Fibroblast of skin of right quadriceps (primary cell): ENCODE measurements at regions not wholly inside any gene's neighbourhood (a gene's known extent, or its start where the extent isn't known, plus 50 kb on each side); places are given as distances from the start of the nearest gene placed in this dataset.
"Not testable (repeated sequence)": the region's sequence is repeated elsewhere in the genome, so short reads cannot be mapped to it uniquely, and the experiment has no call there.

Source experiments
- DNase-seq: peaks from one replicate; pipeline ENCODE4 v3.0.0-alpha.2; 2013

DNA sequence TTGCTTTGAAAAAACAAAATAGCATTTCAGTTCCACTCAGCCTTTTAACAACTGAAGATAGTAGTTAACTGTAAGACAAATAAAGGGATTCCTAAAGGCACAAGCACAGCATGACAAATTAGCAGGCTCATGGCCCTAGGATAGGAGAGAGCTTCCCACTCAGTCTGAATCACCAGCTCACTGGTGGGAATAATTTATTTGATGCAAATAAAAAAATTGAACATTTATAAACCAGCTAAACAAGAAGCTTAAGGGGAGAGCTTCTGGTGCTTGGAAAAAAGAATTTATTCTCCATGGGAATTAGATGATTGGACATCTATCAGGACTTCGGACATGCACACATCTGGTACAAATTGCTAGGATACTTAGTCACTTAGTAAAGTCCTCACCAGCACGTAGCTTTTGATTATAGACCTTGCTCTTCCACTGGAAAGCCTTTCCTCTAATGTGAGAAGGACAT, 294.1 kb upstream of the TNC start:
- DNase-seq, result peak; percentile 88

DNA sequence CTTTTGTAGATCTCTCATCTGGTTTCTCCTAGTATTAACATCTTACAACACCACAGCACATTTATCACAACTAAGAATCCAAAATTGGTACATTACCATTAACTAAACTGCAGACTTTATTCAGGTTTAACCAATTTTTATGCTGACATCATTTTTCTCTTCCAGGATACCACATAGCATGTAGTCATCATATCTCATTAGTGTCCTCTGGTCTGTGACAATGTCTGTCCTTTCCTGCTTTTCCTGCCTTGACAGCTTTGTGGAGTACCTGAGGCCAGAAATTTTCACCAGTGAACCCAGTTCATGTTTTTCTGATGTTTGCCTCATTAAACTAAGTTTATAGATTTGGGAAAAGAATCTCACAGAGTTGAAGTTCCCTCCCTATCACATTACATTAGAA, 294.7 kb upstream of the TNC start:
- no peak for DNase-seq

DNA sequence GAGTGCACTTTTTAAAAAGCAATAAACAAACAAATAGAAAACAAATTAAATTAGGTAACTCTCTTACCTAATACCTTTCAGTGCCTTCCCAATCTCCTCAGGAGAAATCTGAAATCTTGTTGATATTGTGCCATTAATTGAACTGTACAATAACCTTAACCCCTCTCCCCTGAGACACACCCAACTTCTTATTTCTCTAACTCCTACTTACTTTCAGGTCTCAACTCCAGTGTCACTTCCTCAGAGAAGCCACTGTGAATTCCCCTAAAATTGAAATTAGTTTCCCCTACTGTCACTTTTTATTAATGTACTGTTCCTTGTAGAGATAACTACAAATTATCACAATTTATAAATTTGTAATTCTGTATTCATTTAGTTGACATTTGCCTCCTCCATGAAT, 295.3 kb upstream of the TNC start:
- DNase-seq, result no peak

DNA sequence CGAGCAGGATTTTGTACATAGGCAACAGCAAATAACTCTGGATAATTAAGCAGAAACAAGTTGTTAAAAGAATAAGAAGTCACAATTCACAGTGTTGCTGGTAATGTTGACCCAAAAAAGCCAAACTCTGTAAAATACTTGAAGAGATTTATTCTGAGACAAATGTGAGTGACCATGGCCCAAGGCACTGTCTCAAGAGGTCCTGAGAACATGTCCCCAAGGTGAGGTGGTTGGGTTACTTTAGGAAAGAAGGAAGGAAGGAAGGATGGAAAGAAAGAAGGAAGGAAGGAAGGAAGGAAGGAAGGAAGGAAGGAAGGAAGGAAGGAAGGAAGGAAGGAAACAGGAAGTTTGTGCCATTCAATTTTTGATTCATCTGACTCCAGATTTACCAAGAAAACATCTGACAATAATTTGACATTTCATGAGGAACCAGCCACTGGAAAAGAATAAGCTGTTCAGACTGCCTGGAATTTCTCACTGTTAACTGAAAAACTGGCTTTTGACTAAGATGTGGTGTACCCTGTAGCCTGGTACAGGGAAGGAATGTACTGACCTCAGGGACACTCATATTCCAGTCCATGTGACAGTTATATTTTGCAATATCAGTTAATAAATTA, 295.9 kb upstream of the TNC start:
- no peak for DNase-seq

DNA sequence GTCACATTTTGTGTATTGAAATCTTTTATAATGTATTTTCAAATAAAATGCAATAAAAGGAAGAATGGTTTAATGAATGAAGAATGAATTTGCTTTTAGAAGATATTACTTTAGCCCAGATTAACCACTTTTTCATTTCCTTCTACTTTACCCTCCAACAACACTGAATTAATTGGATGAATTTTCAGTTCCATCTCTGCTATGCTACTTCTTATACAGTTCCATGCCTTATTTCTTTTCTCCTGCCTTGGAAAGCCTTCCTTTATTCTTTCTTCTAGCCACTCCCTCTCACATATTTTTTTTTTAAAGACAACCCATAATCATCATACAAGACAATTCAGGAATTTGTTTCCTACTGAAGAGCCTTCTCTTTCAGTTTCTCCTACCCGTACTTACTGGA, 296.6 kb upstream of the TNC start:
- DNase-seq, result no peak

DNA sequence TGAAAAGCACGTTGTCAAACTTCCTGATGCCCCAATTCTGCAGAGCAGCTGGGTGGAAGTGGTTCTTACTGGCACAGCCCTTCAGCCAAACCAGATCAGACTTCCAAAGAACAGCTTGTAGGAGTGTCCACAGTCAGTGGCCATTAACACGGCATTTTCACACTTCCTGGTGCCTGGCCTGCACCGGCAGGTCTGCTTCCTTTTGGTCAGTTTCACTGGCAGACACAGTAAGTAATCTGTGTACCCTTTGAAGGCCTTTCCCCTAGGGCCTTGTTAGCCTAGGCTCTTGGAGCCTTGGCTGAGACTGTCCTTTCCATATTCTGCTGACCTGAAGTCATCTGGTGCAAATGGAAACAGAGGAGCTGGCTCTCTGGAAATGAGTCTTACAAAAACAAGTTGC, 297.5 kb upstream of the TNC start:
- DNase-seq, result no peak

DNA sequence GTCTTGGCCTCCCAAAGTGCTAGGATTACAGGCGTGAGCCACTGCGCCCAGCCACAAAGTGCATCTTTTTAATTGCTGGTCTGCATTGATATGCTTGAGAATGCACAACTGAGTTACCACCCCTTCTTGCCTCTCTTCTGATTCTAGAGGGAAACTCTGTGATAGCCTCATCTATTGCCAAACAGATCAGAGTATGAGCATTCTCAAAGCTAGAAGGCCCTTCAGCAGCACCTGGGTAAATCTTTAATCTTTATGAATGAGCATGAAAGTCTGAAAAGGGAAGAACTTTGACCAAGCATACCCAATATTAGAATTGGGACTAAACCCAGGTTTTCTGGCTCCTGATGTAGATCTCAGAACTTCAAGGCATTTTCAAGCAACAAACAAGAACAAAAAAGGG, 298.3 kb upstream of the TNC start:
- no peak for DNase-seq

DNA sequence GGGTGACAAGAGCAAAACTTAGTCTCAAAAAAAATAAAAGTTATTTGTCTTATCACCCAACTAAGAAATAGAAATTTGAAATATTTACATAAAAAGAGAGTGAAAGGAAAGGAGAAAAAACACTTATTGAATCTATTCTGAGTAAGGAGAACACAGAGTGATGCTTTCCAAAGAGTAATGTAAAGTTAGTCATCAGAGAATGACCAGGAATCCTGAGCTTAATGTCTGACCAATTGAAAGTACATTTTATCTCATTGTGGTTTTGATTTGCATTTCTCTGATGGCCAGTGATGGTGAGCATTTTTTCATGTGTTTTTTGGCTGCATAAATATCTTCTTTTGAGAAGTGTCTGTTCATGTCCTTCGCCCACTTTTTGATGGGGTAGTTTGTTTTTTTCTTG, 300.2 kb upstream of the TNC start:
- DNase-seq, result not testable (repeated sequence)

DNA sequence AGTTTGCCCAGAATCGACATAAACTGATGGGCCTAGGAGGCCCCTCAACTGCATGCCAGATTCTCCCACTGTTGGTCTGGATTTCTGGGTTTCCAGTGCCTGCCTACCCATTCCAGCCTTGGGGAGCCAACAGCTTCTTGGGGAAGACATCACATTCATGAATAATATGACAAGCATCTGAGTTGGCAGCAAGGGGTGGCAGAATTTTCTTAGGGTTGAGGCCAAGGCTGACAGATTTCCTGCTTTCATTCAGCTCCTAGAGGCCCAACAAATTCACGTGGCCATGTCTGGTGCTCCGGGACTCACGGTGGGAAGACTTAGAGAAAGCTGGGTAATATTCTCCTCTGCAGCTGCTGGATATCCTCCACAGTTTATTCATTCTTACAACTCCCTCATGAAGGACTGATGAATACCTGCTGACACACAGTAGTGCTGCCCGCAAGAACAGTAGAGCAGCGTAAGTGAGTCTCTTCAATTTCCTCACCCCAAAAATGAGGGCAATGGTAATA, 305.0 kb upstream of the TNC start:
- no peak for DNase-seq

DNA sequence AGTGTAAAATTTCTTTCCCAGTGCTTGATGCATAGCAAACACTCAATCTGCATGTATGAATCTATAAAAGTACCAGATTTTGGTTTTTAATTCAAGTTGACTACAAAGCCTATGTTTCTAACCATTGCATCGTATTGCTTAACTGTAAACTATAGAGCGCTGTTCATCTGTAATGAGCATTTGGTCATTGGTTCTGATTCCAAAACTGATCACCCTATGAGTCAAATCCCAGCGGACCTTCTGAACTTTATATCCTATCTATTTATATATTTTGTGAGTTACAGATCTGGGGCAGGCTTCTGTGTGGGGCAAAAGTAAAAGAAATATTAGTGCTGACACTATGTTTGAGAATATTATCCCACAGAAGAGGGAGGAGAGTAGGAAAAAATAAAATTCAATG, 305.7 kb upstream of the TNC start:
- DNase-seq, result no peak

DNA sequence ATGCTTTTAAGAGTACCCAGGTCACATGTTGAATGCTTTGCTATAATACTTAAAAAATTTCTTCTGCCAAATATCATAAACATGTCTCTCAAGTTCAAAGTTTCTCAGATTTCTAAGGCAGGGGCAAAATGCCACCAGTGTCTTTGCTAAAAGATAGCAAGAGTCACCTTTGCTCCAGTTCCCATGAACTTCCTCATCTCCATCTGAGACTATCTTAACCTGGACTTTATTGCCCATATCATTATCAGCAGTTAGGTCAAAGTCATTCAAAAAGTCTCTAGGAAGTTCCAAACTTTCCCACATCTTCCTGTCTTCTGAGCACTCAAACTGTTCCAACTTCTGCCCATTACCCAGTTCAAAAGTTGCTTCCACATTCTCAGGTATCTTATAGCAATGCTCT, 307.6 kb upstream of the TNC start:
- no peak for DNase-seq

DNA sequence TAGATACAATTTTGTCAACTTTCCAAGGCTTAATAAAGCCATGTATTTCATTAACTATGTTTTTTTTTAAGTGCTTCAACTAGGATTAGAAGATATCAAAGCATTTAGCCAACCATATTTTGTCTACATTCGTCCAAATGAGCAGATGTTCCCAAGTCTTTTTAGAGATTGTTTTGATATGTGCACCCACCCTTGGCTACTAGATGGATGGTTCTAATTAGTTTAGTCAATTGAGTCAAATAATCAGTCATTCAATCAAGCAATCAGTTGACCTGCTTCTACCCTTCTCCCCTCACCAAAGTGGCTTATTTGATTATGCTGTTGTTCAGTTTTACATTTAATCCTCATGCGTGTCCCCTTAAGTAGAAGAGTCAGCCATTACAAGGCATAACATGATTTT, 319.5 kb upstream of the TNC start:
- no peak for DNase-seq

DNA sequence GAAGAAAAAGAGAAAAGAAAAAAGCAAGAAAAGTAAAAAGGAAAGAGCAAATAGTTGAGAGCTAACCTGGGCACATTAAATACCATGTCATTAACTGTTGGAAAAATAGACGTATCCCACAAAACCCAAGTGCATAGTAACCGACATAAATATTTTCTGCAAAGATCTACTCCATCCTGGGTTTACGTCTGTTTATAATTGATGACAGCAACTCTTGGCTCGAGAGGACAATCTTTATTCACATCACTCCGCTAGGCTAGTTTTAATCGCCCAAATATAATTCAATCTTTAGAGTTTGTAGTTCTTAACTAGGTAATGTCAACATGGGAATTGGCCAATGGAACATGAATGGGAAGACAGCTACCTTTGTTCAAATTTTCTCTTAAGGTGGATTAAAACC, 321.7 kb upstream of the TNC start:
- peak; percentile 53 for DNase-seq

DNA sequence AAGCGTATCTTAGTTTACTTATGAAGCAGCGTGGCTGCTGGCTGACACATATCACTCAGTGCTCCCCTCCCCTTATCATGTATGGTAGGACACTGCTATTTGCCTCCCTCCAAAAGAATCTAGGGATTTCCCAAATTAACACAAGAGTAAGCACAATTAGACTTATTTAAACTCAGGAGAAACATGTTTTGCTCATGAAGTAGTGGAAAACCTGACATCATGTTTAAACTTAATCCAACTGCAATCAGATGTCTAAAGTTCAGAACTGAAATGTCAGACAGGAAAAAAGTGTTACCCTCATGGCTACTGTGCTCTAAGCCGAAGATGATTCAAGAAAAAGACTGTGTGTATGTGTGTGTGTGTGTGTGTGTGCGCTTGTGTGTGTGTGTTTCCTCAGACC, 324.1 kb upstream of the TNC start:
- DNase-seq, result peak; percentile 61

DNA sequence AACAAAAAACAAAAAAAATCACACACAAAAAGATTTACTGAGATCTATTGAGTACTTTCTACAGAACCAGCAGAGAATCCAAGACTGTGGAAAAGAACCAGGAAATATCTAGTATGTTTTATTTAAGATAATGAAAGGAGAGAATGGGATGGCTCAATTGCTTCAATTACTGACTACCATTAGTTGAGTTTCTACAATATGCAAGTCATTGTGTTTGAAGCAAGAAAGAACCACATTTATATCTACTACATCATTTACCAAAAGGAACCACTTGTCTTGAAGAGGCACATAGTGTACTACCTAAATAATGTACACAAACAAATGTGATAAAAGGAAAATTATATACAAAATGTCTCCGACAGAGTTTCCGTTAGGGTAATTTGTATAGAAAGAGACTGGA, 325.9 kb upstream of the TNC start:
- no peak for DNase-seq

DNA sequence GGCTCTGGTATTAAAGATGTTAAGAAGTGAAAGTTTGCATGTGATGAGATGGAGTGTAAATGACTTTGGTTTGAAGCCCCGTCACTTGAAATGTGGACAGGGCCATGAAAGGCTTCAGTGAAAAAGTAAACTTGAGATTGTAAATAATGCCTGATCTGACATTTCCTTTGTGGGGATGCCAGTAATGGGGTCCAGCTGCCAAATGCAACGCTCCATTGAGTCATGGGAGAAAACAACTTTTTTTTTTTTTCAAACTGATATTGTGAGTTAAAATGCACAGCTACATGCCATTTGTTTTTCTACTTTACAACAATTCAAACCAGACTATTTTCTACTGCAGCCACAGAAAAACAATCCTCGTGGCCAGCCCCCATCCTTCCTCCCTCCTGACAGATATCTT, 327.0 kb upstream of the TNC start:
- DNase-seq, result peak; percentile 45

DNA sequence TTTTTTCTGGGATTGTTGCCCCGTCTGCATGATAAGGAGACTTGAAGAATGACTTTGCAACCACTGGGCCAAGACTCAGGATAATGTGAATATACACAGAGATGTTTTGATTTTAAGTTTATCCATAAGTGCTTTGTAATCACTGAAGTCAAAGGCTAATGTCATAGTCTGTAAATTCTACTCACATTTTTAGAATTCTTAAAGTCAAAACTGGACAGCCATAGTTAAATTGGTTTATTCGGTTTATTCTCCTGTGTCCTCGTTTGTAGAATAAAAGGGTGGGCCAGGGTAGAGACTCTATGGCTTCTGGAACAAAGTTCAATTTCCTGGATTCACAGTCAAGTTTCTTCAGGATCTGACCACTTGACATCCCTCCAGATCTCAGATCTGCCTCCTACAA, 327.7 kb upstream of the TNC start:
- DNase-seq, result no peak

DNA sequence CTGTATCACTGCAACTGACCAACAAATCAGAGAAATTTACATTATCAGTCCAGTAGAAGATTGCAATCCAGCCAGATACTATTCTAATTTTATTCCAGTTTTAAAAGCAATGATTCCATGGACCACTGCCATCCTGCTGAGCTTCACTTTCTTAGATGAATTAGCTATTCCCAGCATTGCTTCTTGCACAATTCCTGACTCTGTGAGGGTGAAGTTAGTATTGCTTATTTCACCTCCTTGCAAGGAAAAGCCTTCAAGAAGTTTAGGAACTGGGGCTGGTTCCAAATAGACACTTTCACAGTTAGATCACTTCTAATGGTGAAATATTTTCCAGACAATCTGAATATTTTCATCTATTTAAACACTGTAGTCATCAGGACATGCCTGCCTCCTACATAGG, 338.6 kb upstream of the TNC start:
- DNase-seq, result peak; percentile 81

DNA sequence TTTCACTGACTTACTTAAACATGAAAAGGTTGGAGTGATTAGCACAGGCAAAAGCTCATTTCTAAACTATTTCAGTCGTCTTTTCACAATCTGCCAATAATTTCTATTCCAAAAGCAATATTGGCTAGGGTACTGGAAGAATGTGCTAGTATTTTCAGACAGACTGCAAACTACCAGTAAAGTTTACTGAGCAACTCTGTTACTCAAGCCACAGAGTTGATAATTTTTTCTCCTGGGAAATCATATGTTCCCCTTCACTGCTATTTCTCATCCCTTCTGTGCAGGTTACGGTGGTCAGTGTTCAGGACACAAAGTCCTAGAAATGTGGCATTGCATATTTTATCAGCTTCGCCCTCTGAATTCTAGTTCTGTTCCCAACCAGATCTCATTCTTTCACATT, 343.3 kb upstream of the TNC start:
- no peak for DNase-seq

DNA sequence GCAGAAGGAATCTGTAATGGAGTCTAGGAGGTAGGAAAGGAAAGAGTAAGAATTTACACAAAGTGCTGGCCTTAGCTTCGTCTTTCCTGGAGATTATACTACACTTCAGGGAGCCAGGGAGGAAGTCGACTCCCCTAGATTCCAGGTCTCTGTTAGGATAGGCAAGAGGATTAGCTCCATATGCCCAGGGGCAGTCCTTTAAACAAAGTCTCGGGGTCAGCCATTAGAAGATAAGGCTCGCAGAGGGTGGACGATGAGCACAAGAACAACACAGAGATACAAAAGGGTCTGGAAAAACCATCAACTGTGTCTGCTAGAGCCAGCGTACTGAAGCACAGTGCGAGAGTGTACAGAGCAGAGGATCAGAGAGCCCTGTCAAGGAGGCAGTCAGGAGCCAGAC, 344.7 kb upstream of the TNC start:
- no peak for DNase-seq

DNA sequence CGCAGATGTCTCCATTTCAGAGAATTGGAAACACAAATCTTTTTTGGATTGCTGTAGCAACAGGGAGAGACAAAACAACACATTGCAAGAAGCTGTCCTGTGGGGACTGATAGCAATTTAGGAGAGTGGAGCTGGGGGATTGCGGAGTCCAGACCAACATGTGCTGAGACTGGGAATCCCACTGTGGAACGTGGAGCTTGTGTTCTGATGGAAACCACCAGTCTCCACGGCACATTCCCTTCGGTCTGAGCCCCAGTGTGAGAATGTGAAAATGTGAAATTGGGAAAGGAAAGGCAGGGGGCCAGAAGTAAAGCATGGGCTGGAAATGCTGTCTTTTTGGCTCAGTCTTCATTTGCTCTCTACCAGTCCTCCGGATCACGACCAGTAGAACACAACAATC, 348.8 kb upstream of the TNC start:
- DNase-seq, result no peak

DNA sequence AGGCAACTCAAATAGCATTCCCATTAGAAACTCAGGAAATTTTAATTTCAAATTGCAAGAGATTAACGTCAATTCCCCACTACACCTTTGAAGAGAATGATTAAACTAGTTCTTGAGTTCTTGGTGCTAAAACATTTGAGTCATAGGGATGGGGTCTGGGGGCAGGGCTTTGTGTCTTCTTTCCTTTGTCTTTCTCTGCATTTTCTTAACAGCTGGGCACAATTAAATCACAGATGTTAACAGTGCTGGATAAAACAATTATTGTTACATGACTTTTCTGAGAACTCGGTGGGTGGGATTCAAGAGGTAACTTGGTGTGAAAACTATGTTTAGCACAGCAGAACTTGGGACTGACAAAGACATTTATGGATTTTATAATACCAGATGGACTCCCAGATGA, 351.9 kb upstream of the TNC start:
- DNase-seq, result peak; percentile 90

DNA sequence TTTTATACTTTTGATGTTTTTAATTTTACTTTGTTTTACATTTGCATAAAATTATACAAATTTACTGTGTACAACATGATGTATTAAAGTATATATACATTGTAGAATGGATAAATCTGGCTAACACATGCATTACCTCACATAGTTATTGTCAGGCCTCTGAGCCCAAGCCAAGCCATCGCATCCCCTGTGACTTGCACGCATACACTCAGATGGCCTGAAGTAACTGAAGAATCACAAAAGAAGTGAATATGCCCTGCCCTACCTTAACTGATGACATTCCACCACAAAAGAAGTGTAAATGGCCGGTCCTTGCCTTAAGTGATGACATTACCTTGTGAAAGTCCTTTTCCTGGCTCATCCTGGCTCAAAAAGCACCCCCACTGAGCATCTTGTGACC, 355.1 kb upstream of the TNC start:
- not testable (repeated sequence) for DNase-seq

DNA sequence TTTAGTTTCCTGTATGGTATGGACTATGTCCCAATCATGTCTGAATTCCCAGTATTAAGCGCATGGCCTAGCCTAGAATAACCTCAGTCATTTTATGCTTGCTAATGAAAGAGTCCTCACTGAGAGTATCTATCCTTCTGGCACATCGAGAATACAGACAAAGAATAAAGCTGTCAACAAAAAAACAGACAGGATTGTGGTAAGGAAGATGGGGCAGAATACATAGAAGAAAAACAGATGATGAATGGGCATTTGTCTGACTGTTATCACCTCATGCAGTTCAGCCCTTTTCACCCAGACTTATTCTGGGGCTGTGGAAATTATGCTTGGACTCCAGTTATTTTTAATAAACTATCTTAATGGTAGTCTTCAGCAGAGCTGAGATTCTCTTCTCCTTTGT, 363.8 kb upstream of the TNC start:
- DNase-seq, result no peak

DNA sequence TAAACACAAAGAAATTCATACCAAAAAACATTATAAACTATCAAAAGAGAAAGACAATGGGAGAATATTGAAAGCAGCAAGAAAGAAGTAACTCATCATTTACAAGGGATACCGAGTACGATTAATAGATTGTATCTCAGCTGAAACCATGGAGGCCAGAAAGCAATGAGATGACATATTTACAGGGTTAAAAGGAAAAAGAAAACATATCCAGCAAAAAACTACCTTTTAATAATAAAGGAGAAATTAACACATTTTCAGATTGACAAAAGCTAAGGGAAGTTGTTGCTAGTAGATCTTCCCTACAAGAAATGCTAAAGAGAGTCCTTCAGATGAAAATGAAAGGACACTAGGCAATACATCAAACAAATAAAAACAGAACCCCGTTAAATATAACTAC, 364.8 kb upstream of the TNC start:
- DNase-seq, result no peak

DNA sequence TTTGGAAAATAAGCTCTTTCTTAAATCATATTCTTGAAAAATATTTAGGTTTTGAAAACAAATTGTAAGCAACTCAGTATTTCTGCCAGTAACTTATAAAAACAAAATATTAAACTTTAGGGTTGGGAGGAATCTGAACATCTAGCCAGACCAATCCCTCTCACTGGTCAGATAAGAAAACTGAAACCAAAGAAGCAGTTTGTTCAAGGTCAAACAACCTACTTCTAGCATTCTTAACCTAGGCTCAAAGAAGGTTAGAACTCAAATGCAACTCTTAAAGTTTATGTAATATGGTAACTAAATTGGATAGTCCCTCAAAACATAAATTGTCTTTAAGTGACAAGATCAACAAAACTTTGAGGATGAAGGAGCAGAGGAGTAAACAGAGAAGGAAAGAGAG, 374.9 kb upstream of the TNC start:
- DNase-seq, result no peak
